GM21367 (cell line): ENCODE measurements at regions not wholly inside any gene's neighbourhood (a gene's known extent, or its start where the extent isn't known, plus 50 kb on each side); places are given as distances from the start of the nearest gene placed in this dataset.
"Not testable (repeated sequence)": the region's sequence is repeated elsewhere in the genome, so short reads cannot be mapped to it uniquely, and the experiment has no call there.

Experiments
- ATAC-seq: cut with Tn5 transposase; IDR thresholded peaks from one replicate; pipeline ENCODE4 v1.9.1; 2021; ENCODE audit not compliant: unreplicated experiment

GRCh38 chr17:21514567-21514966, 138.4 kb downstream of the KCNJ12 start:
- ATAC-seq = not testable (repeated sequence)

- no peak for ATAC-seq
Observed at GRCh38 chr17:21517538-21518293, 141.6 kb downstream of the KCNJ12 start.

- ATAC-seq = no peak
Observed at GRCh38 chr17:21522755-21523336, 146.7 kb downstream of the KCNJ12 start.

GRCh38 chr17:21523497-21524210, 147.5 kb downstream of the KCNJ12 start:
- ATAC-seq = no peak

GRCh38 chr17:21524211-21524591, 148.0 kb downstream of the KCNJ12 start:
- no peak for ATAC-seq

- ATAC-seq = no peak
Observed at GRCh38 chr17:21525464-21526130, 149.4 kb downstream of the KCNJ12 start.

GRCh38 chr17:21528031-21528695, 152.0 kb downstream of the KCNJ12 start:
- no peak for ATAC-seq

GRCh38 chr17:21530311-21530710, 154.2 kb downstream of the KCNJ12 start:
- no peak for ATAC-seq

- no peak for ATAC-seq
Observed at GRCh38 chr17:21530841-21531240, 154.7 kb downstream of the KCNJ12 start.

GRCh38 chr17:21532763-21533385, 156.7 kb downstream of the KCNJ12 start:
- no peak for ATAC-seq

GRCh38 chr17:21535686-21536375, 156.5 kb upstream of the KCNJ18 start:
- ATAC-seq = no peak

GRCh38 chr17:21537302-21537701, 155.0 kb upstream of the KCNJ18 start:
- no peak for ATAC-seq

- no peak for ATAC-seq
Observed at GRCh38 chr17:21538615-21539014, 153.7 kb upstream of the KCNJ18 start.

GRCh38 chr17:21539146-21539545, 153.2 kb upstream of the KCNJ18 start:
- ATAC-seq = no peak

- no peak for ATAC-seq
Observed at GRCh38 chr17:21540502-21540901, 151.8 kb upstream of the KCNJ18 start.

GRCh38 chr17:21542070-21542469, 150.3 kb upstream of the KCNJ18 start:
- ATAC-seq = no peak

- ATAC-seq = no peak
Observed at GRCh38 chr17:21542991-21543390, 149.3 kb upstream of the KCNJ18 start.

- no peak for ATAC-seq
Observed at GRCh38 chr17:21545064-21545463, 147.3 kb upstream of the KCNJ18 start.

- no peak for ATAC-seq
Observed at GRCh38 chr17:21548236-21548635, 144.1 kb upstream of the KCNJ18 start.

- no peak for ATAC-seq
Observed at GRCh38 chr17:21549107-21549687, 143.1 kb upstream of the KCNJ18 start.
